HG03354 (cell line): ENCODE measurements at regions not wholly inside any gene's neighbourhood (a gene's known extent, or its start where the extent isn't known, plus 50 kb on each side); places are given as distances from the start of the nearest gene placed in this dataset.

ENCODE experiments used
- ATAC-seq: cut with Tn5 transposase; IDR thresholded peaks from one replicate; pipeline ENCODE4 v1.9.1; 2021; ENCODE audit warnings: mild to moderate bottlenecking; ENCODE audit not compliant: unreplicated experiment, poor library complexity, severe bottlenecking

- ATAC-seq: no peak
Observed at GRCh38 chr5:68961762-68962161, 132.1 kb upstream of the SLC30A5 start.

- no peak for ATAC-seq
Observed at GRCh38 chr5:68962757-68963484, 130.9 kb upstream of the SLC30A5 start.

DNA sequence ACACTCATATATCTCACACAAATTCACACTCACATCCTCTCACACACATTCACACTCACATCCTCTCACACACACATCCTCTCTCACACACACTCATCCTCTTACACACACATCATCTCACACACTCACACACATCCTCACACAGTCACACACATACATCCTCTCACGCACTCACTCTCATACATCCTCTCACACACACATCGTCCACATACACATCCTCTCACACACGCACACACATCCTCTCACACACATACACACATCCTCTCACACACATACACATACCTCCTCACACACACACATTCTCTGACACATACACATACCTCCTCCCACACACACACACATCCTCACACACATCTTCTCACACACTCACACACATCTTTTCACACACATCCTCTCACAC lies 129.1 kb upstream of the SLC30A5 start:
- ATAC-seq: no peak

GRCh38 chr5:68965926-68966325 lies 127.9 kb upstream of the SLC30A5 start:
- ATAC-seq: no peak

DNA sequence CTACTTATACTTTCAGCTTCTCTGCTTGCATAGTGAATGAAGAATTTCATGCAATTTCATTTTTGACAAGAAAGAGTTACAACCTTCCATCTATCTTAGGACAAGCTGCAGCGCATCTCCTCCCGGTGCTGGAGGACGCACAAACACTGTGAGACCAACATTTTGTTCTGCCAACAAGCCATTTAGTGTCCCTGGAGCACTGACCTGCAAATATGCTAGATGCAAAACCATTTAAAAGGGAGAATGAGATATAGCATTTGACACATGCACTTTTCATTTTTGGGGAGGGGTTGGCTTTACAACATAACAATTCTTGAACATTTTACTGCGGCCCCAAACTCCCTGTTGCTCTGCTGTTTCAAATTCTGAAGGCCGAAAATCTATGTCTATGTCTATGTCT lies 127.2 kb upstream of the SLC30A5 start:
- ATAC-seq: no peak

- ATAC-seq: no peak
Observed at GRCh38 chr5:68968429-68968828, 125.4 kb upstream of the SLC30A5 start.

DNA sequence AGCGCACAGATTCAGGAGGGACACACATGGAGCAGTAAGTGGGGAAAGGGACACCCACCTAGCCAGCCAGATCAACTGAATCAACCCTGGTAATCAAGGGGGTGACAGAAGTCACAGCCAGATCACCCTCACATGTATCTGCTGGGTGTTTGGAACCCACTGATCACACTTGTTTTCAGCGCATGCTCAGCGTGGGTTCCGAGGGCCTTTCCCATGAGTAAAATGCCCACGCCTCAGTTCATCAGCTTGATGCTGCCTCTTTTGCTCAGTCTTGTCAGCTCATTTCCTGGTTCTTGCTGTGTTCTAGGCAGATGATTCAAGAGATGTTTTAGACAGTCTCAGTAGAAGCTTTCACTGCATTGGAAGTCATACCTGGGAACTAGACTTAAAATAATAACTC lies 123.2 kb upstream of the SLC30A5 start:
- no peak for ATAC-seq

- ATAC-seq: no peak
Observed at GRCh38 chr5:68973696-68974095, 120.1 kb upstream of the SLC30A5 start.

DNA sequence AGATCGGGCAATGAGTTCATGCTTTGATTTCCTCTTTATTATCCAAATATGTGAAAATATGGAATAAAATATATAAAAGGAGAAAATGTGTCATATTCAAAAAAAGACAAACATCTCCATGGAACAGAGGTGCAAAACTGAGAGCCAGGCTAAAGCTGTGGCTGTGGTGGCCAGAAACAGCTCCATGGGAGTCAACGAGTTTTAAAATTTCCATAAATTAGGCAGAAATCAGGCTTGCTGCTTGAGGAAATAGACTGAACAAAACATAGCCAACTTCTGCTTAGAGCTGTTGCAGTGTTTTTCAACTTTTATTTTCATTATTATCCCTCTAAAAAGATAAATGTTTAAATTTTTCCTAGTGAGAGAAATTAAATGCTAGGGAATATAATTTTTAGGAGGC lies 110.8 kb upstream of the SLC30A5 start:
- ATAC-seq: no peak

DNA sequence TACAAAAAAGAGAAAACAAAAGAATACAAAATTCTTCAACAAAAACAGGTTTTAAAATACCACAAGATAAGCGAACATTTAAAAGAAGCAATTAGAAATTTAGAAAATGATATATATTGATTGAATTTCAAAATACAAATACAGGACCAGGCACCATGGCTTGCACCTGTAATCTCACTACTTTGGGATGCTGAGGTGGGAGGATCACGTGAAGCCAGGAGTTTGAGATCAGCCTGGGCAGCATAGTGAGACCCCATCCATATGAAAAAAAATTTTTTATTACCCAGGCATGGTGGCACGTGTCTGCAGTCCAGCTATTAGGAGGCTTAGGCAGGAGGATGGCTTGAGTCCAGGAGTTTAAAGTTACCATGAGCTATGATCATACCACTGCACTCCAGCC lies 109.9 kb upstream of the SLC30A5 start:
- ATAC-seq: no peak

DNA sequence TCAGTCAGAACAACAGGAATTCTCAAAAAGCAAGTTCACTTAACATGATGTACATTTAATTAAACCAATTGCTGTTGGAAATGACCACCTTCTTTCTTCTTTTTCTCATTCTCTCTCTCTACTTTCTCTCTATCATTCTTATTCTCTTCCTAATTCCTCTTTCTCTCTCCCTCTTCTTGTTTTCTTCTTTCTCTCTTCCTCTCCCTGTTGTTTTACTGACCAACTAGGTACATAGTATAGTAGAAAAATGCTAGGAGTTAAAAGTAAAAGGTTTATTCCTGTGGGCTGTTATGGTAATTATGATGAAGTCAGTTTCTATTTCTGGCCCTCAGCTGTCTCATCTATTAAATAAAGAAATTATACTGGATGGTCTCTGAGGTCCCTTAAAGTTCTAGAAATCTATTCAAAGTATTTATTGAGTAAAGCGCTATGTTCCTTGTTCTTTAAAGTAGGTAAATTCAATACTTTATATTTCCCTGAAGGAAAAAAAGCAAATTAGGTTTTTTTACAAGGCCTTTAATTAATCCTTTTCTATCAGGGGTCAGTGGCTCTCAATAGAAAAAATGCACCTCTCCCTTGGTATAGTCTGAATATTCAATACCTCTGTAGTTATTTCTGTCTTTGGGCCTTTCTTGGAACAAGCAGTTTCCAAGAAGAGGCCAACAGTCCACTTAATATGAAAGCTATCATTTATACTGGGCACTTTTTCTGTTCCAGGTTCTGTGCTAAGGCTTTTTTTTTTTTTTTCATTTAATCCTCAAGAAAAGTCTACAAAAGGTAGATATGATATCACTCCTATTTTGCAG lies 102.3 kb upstream of the SLC30A5 start:
- no peak for ATAC-seq

- no peak for ATAC-seq
Observed at GRCh38 chr5:68994645-68995044, 99.2 kb upstream of the SLC30A5 start.

DNA sequence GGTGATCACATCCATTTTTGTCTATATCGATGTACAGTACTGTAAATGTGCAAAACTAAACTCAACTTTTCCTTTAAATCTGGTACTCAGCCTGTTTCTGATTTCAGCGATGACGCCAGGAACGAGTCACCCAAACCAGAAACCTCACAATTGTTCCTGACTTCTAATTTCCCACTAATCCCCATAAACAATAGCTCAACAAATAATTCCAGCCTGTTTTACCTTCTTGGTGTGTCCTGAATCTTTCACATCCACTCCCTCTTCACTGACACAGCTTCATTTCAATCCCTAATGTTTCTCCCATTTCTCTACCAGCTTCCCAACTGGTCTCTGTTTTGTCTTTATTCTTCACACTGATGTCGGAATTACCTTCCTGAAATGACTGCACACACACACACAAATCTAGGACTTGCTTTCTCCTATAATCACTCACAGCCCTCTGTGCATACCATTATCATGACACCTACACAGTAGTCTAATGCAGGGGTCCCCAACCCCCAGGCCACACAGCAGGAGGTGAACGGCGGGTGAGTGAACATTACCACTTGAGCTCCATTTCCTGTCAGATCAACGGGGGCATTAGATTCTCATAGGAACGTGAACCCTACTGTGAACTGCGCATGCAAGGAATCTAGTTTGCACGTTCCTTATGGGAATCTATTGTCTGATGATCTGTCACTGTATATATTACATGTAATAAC lies 97.8 kb upstream of the SLC30A5 start:
- no peak for ATAC-seq

- ATAC-seq: no peak
Observed at GRCh38 chr5:68999181-68999580, 94.6 kb upstream of the SLC30A5 start.

DNA sequence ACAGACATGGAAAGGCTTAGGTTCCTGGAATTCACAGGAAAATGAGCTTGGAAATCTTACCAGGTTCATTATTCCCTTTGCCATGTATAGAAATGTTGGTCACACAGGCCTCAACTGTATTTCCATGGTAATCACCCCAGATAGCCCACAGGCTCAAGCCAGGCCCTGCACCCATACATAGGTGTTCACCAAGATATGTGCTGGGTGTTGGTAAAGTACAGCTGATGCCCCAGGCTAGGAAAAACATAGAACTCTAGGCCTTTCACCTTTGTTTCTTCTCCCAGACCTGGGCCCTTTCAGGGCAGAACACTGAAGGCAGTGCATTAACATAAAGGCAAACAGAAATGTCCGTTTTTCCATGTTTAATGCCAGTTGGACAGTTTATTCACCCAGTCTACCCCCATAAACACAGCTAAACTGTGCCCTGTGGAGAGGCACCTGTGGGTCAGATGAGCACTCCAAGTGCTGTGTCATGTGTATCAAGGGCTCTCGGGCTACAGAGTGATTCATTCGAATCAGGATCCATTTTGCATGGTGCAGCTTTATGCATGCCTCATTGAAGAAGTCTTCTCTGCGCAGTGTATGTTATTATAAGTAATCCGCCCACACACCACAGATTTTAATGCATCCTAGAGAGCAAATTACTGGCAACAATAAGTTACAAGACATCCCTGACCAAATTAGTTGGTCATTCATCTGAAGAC lies 93.4 kb upstream of the SLC30A5 start:
- no peak for ATAC-seq

DNA sequence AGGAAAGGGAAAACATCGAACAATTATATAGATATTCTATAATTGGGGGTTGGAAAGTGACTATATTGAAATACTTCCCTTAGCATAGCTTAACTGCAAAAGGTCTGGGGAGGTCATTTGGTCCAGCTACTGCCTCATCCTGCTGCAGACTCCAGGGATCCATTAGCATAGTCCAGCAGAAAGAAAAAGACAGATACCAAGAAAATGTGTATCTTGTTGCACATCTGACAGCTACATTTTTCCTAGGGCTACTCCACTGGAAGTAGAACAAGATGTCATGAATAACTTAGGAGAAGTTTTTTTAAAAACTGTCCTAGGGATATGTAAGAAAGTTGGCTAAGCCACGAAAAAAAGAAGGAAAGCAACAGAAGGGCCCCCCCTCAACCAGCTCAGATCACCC lies 92.9 kb upstream of the SLC30A5 start:
- ATAC-seq: no peak

DNA sequence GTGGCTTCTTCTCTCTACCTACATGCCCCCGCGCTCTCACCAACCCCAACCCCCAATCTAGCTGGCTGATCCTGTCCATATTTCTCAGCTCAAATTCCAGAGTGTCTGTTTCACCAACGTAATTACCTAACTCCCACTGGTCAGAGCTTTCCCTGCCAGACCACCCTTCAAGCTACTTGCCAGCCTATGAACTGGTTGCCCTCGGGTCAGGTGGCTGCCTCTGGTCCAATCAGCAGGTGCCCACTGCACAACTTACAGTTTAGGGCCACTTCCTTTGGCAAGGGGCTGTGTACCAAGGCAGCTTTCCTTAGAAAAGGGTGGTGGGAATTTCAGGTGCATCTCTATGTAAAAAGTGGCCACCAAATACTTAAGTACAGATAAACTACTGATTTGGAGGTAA lies 92.2 kb upstream of the SLC30A5 start:
- no peak for ATAC-seq

DNA sequence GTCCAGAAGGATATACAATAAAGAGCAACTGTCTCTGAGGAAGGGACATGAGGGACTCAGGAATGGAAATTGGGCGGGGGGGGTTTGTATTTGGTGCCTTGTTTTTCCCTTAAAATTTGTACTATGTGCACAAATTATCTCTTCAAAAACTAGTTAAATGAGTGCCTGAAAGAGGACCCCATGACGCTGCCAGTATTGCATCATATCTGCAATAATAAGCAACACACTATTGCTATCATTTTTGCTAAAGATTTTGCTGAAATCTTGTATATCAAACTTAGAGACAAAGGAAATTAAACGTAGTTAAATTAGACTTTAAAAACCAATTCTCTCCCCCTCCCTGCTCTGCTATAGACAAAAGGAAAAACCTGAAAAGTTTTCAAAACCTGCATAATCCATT lies 89.7 kb upstream of the SLC30A5 start:
- no peak for ATAC-seq

GRCh38 chr5:69004676-69005075 lies 89.1 kb upstream of the SLC30A5 start:
- no peak for ATAC-seq

GRCh38 chr5:69006030-69006429 lies 87.8 kb upstream of the SLC30A5 start:
- no peak for ATAC-seq
